ENCODE measurements at regions not wholly inside any gene's neighbourhood (a gene's known extent, or its start where the extent isn't known, plus 50 kb on each side); places are given as distances from the start of the nearest gene placed in this dataset.

- FAIRE-seq (no peak), DNase-seq (ENCODE audit: low read depth, low spot score) (no peak)
- no peaks in the 10 kb centered on the region for H3K9me1 ChIP-seq (ENCODE audit: control insufficient read depth, extremely low read depth, insufficient read depth, low read length)
- dilution Hi-C loops (cut with MboI; ENCODE audit: extremely low pct_ligation_motif_present, low sequenced_read_pairs), result no loop called here
- peaks cover 10% of the 10 kb centered on the region for H3K27me3 ChIP-seq (ENCODE audit: control insufficient read depth, extremely low read depth, insufficient read depth, low read length)
- no peaks in the 10 kb centered on the region for H3K9me3 ChIP-seq (ENCODE audit: control insufficient read depth, low read depth, low read length)
- no peak overlapping the region for H3K27ac ChIP-seq (ENCODE audit: control insufficient read depth, insufficient read depth, low read length)
- no peaks in the 10 kb centered on the region for H4K20me1 ChIP-seq (ENCODE audit: control insufficient read depth, extremely low read depth, insufficient read depth, low read length)
- H3K4me2 ChIP-seq (ENCODE audit: control insufficient read depth, extremely low read depth, insufficient read depth, low read depth, low read length), result no peak overlapping the region
- H3K4me3 ChIP-seq (ENCODE audit: control insufficient read depth in 2 of 3, extremely low read depth in 1 of 3, insufficient read depth in 2 of 3, low read depth in 1 of 3, low read length in 3 of 3), result no peak overlapping the region
- no peaks in the 10 kb centered on the region for H3K36me3 ChIP-seq (ENCODE audit: control insufficient read depth in 2 of 2, extremely low read depth in 1 of 2, insufficient read depth in 2 of 2, low read length in 2 of 2)
- H3K79me2 ChIP-seq (ENCODE audit: control insufficient read depth, insufficient read depth, low read length), result no peaks in the 10 kb centered on the region
- no peak overlapping the region for H2AFZ ChIP-seq (ENCODE audit: control insufficient read depth, low read length)
- no peaks in the 10 kb centered on the region for H3K4me1 ChIP-seq (ENCODE audit: control insufficient read depth, extremely low read depth, insufficient read depth, low read length)
- H3K9ac ChIP-seq (ENCODE audit: control insufficient read depth, extremely low read depth, insufficient read depth, low read length), result no peak overlapping the region
- TF ChIP-seq EZH2 (IDR thresholded peaks at IDR 0.05; ENCODE audit: low read length), result no peak
- TF ChIP-seq, protein P1, sequence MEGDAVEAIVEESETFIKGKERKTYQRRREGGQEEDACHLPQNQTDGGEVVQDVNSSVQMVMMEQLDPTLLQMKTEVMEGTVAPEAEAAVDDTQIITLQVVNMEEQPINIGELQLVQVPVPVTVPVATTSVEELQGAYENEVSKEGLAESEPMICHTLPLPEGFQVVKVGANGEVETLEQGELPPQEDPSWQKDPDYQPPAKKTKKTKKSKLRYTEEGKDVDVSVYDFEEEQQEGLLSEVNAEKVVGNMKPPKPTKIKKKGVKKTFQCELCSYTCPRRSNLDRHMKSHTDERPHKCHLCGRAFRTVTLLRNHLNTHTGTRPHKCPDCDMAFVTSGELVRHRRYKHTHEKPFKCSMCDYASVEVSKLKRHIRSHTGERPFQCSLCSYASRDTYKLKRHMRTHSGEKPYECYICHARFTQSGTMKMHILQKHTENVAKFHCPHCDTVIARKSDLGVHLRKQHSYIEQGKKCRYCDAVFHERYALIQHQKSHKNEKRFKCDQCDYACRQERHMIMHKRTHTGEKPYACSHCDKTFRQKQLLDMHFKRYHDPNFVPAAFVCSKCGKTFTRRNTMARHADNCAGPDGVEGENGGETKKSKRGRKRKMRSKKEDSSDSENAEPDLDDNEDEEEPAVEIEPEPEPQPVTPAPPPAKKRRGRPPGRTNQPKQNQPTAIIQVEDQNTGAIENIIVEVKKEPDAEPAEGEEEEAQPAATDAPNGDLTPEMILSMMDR (optimal IDR thresholded peaks at IDR 0.05 in 1 of 3, IDR thresholded peaks at IDR 0.05 in 1 of 3, conservative IDR thresholded peaks at IDR 0.05 in 1 of 3; ENCODE audit: extremely low read depth in 1 of 3, insufficient read depth in 2 of 3, low read length in 3 of 3), result no peak
These were observed 279.9 kb downstream of the WDR11 start for GRCh38 chr10:121131014-121131413.

DNA sequence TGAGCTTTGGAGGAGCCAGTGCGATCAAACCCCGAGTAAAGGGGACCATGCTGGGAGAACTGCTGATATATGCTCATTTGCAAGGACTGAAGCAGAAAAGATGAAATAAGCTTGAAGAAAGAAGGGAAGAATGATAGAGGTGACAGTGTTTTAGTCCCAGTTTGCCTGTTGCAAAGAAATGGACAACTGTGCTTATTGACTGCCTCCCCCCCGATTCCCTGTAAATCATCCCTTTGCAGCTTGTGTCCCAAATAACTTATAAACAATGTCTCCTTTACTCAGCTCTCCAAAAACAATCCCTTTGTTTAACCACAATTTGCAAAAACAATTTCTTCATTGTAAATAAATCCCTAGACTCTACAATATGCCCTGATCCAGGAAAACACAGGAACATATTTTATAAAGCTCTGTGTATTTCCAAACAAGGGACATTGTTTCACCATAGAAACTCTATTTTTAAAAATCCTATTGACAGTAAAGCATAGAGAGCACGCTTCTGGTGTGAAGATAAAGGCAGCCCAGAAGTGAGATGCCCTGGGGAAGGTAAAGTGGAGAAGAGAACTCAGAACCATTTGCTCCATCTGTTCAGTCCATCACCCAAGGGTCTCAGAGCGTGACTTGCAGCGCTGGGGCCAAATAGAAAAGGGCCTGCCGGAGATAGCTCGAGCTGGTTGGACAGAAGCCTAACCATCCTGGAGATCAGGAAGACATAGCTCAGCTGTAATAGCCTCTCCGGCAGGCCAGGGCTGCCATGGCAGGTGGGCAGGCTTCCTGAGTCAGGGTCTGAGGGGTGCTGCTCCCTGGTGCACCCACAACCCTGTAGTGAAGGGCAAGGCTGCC is 280.5 kb downstream of the WDR11 start:
- TF ChIP-seq, protein P1 (optimal IDR thresholded peaks at IDR 0.05 in 1 of 3, IDR thresholded peaks at IDR 0.05 in 1 of 3, conservative IDR thresholded peaks at IDR 0.05 in 1 of 3; ENCODE audit: extremely low read depth in 1 of 3, insufficient read depth in 2 of 3, low read length in 3 of 3), result no peak
- no peak for TF ChIP-seq EZH2 (IDR thresholded peaks at IDR 0.05; ENCODE audit: low read length)
- H3K9ac ChIP-seq (ENCODE audit: control insufficient read depth, extremely low read depth, insufficient read depth, low read length), result no peak overlapping the region
- no peak overlapping the region for H3K4me3 ChIP-seq (ENCODE audit: control insufficient read depth in 2 of 3, extremely low read depth in 1 of 3, insufficient read depth in 2 of 3, low read depth in 1 of 3, low read length in 3 of 3)
- H3K79me2 ChIP-seq (ENCODE audit: control insufficient read depth, insufficient read depth, low read length), result no peaks in the 10 kb centered on the region
- FAIRE-seq, result no peak
- no peaks in the 10 kb centered on the region for H3K9me1 ChIP-seq (ENCODE audit: control insufficient read depth, extremely low read depth, insufficient read depth, low read length)
- H3K4me1 ChIP-seq (ENCODE audit: control insufficient read depth, extremely low read depth, insufficient read depth, low read length), result no peaks in the 10 kb centered on the region
- no peaks in the 10 kb centered on the region for H3K36me3 ChIP-seq (ENCODE audit: control insufficient read depth in 2 of 2, extremely low read depth in 1 of 2, insufficient read depth in 2 of 2, low read length in 2 of 2)
- no peak overlapping the region for H2AFZ ChIP-seq (ENCODE audit: control insufficient read depth, low read length)
- dilution Hi-C loops (cut with MboI; ENCODE audit: extremely low pct_ligation_motif_present, low sequenced_read_pairs), result no loop called here
- no peaks in the 10 kb centered on the region for H4K20me1 ChIP-seq (ENCODE audit: control insufficient read depth, extremely low read depth, insufficient read depth, low read length)
- no peak for DNase-seq (ENCODE audit: low read depth, low spot score)
- peaks cover 10% of the 10 kb centered on the region for H3K27me3 ChIP-seq (ENCODE audit: control insufficient read depth, extremely low read depth, insufficient read depth, low read length)
- no peaks in the 10 kb centered on the region for H3K9me3 ChIP-seq (ENCODE audit: control insufficient read depth, low read depth, low read length)
- H3K4me2 ChIP-seq (ENCODE audit: control insufficient read depth, extremely low read depth, insufficient read depth, low read depth, low read length), result no peak overlapping the region
- no peak overlapping the region for H3K27ac ChIP-seq (ENCODE audit: control insufficient read depth, insufficient read depth, low read length)
